Trophoblast cell (in vitro differentiated cells and primary cell): ENCODE measurements at regions not wholly inside any gene's neighbourhood (a gene's known extent, or its start where the extent isn't known, plus 50 kb on each side); places are given as distances from the start of the nearest gene placed in this dataset.

Experiments
- DNase-seq, 2 donors: peaks; one replicate each; pipeline ENCODE4 v3.0.0-alpha.2; 2016
- H2AFZ ChIP-seq: 2 replicates; pipeline ENCODE4 v1.6.1; 2013; ENCODE audit warnings: low read length, moderate library complexity, mild to moderate bottlenecking; ENCODE audit not compliant: insufficient read depth, poor library complexity
- H2AK5ac ChIP-seq: 2 replicates; pipeline ENCODE4 v1.6.1; 2013; ENCODE audit warnings: mild to moderate bottlenecking, low read length
- H2BK120ac ChIP-seq: 2 replicates; pipeline ENCODE4 v1.6.1; 2013; ENCODE audit warnings: low read length, mild to moderate bottlenecking, moderate library complexity; ENCODE audit not compliant: insufficient read depth, poor library complexity
- H2BK12ac ChIP-seq: 2 replicates; pipeline ENCODE4 v1.6.1; 2013; ENCODE audit warnings: mild to moderate bottlenecking, low read length, moderate library complexity
- H2BK5ac ChIP-seq: 2 replicates; pipeline ENCODE4 v1.6.1; 2013; ENCODE audit warnings: low read length, low read depth, moderate library complexity, mild to moderate bottlenecking; ENCODE audit not compliant: poor library complexity
- H3K14ac ChIP-seq: 2 replicates; pipeline ENCODE4 v1.6.1; 2013; ENCODE audit warnings: mild to moderate bottlenecking, low read length
- H3K18ac ChIP-seq: 2 replicates; pipeline ENCODE4 v1.6.1; 2013; ENCODE audit warnings: mild to moderate bottlenecking, low read length
- H3K23ac ChIP-seq: 2 replicates; pipeline ENCODE4 v1.6.1; 2013; ENCODE audit warnings: low read length
- H3K27ac ChIP-seq: 2 replicates; pipeline ENCODE4 v1.5.1; 2013; ENCODE audit warnings: low read depth, mild to moderate bottlenecking, inconsistent platforms, low read length, moderate library complexity
- H3K27me3 ChIP-seq: 2 replicates; pipeline ENCODE4 v1.6.1; 2013; ENCODE audit warnings: inconsistent platforms, mild to moderate bottlenecking, low read length, moderate library complexity; ENCODE audit not compliant: insufficient read depth
- H3K36me3 ChIP-seq, 2 experiments: 1 replicate in 1 of 2; 2 replicates in 1 of 2; pipeline ENCODE4 v1.6.1; 2013; ENCODE audit warnings: low read length in 2 of 2, mild to moderate bottlenecking in 2 of 2, moderate library complexity in 1 of 2; ENCODE audit not compliant: insufficient read depth in 2 of 2, control insufficient read depth in 1 of 2
- H3K4ac ChIP-seq: 2 replicates; pipeline ENCODE4 v1.6.1; 2013; ENCODE audit warnings: low read depth, mild to moderate bottlenecking, low read length, moderate library complexity
- H3K4me1 ChIP-seq, 2 experiments: 1 replicate in 1 of 2; 2 replicates in 1 of 2; pipeline ENCODE4 v1.6.1; 2013; ENCODE audit warnings: low read length in 2 of 2, mild to moderate bottlenecking in 2 of 2, moderate library complexity in 1 of 2; ENCODE audit not compliant: insufficient read depth in 2 of 2, control insufficient read depth in 1 of 2
- H3K4me2 ChIP-seq: 2 replicates; pipeline ENCODE4 v1.6.1; 2013; ENCODE audit warnings: inconsistent platforms, mild to moderate bottlenecking, low read length, moderate library complexity
- H3K4me3 ChIP-seq: 2 replicates; pipeline ENCODE4 v1.5.1; 2013; ENCODE audit warnings: mild to moderate bottlenecking, low read depth, low read length, inconsistent platforms
- H3K79me1 ChIP-seq: one replicate; pipeline ENCODE4 v1.6.1; 2013; ENCODE audit warnings: low read length
- H3K79me2 ChIP-seq: 2 replicates; pipeline ENCODE4 v1.6.1; 2013; ENCODE audit warnings: low read length, mild to moderate bottlenecking; ENCODE audit not compliant: control insufficient read depth, insufficient read depth, poor library complexity
- H3K9ac ChIP-seq: 2 replicates; pipeline ENCODE4 v1.6.1; 2013; ENCODE audit warnings: mild to moderate bottlenecking, low read length
- H3K9me3 ChIP-seq: 2 replicates; pipeline ENCODE4 v1.6.1; 2013; ENCODE audit warnings: low read depth, mild to moderate bottlenecking, control low read depth, inconsistent platforms, low read length; ENCODE audit not compliant: insufficient read depth
- H4K12ac ChIP-seq: 2 replicates; pipeline ENCODE4 v1.6.1; 2013; ENCODE audit warnings: low read depth, mild to moderate bottlenecking, low read length, moderate library complexity
- H4K8ac ChIP-seq: 2 replicates; pipeline ENCODE4 v1.6.1; 2013; ENCODE audit warnings: low read depth, mild to moderate bottlenecking, low read length, moderate library complexity
- H4K91ac ChIP-seq: one replicate; pipeline ENCODE4 v1.6.1; 2013; ENCODE audit warnings: low read depth, mild to moderate bottlenecking, low read length, moderate library complexity
- WGBS: extraction: QIAGEN DNeasy Blood & Tissue Kit; methylation state at CpG from one replicate; pipeline ENCODE4 v1.1.7; 2013; ENCODE audit warnings: missing lambda C conversion rate; ENCODE audit not compliant: insufficient read length, insufficient coverage; ENCODE audit errors: extremely low coverage; 5-methylcytosine and 5-hydroxymethylcytosine counted together

- Histone ChIP-seq H3K79me2 (no peaks in the 10 kb centered on the region), H4K8ac (no peak overlapping the region), H3K9me3 (no peaks in the 10 kb centered on the region), H3K79me1 (peaks cover 5% of the 10 kb centered on the region), H2BK5ac (peak overlapping the region; percentile 71), H3K4me3 (no peak overlapping the region), H3K4ac (no peak overlapping the region), H3K4me2 (peak overlapping the region; percentile 43), H3K4me1 (peaks cover 10 to 14% of the 10 kb centered on the region in 2 experiments), H2BK120ac (no peak overlapping the region), H4K91ac (peak overlapping the region; percentile 60), H3K36me3 (no peaks in the 10 kb centered on the region), H2AFZ (no peak overlapping the region), H3K27me3 (no peaks in the 10 kb centered on the region), H3K14ac (peak overlapping the region; percentile 36), H4K12ac (no peak overlapping the region), H2BK12ac (peak overlapping the region; percentile 53), H2AK5ac (no peak overlapping the region), H3K9ac (no peak overlapping the region), H3K23ac (no peak overlapping the region), H3K18ac (no peak overlapping the region), H3K27ac (peak overlapping the region; percentile 66)
- WGBS = no CpG with 5 or more reads among the region's 8 CpGs
- DNase-seq = no peak
These were observed 127.4 kb upstream of the OPCML start for GRCh38 chr11:133659538-133660201.

GRCh38 chr11:133657054-133657453 lies 124.8 kb upstream of the OPCML start:
- DNase-seq = no peak
- H3K27ac ChIP-seq = no peak overlapping the region
- H3K18ac ChIP-seq = no peak overlapping the region
- H4K8ac ChIP-seq = no peak overlapping the region
- no peak overlapping the region for H3K9ac ChIP-seq
- H3K4me2 ChIP-seq = no peak overlapping the region
- no peak overlapping the region for H3K14ac ChIP-seq
- WGBS = no CpG with 5 or more reads among the region's 3 CpGs
- H4K91ac ChIP-seq = peak overlapping the region; percentile 32
- no peaks in the 10 kb centered on the region for H3K9me3 ChIP-seq
- H3K4me3 ChIP-seq = no peak overlapping the region
- H3K36me3 ChIP-seq = no peaks in the 10 kb centered on the region
- peaks cover 5% of the 10 kb centered on the region for H3K79me1 ChIP-seq
- H4K12ac ChIP-seq = no peak overlapping the region
- H3K23ac ChIP-seq = no peak overlapping the region
- no peak overlapping the region for H2BK5ac ChIP-seq
- H3K79me2 ChIP-seq = no peaks in the 10 kb centered on the region
- no peak overlapping the region for H2AK5ac ChIP-seq
- H3K4me1 ChIP-seq = peaks cover 10 to 14% of the 10 kb centered on the region in 2 experiments
- H2AFZ ChIP-seq = no peak overlapping the region
- H3K4ac ChIP-seq = no peak overlapping the region
- no peak overlapping the region for H2BK120ac ChIP-seq
- no peak overlapping the region for H2BK12ac ChIP-seq
- no peaks in the 10 kb centered on the region for H3K27me3 ChIP-seq

GRCh38 chr11:133656082-133656635 lies 123.9 kb upstream of the OPCML start:
- Histone ChIP-seq H3K14ac (no peak overlapping the region), H3K4me2 (no peak overlapping the region), H3K23ac (no peak overlapping the region), H4K8ac (no peak overlapping the region), H3K27ac (no peak overlapping the region), H2AFZ (no peak overlapping the region), H3K9ac (no peak overlapping the region), H2AK5ac (no peak overlapping the region), H2BK5ac (no peak overlapping the region), H3K4me1 (peaks cover 10 to 14% of the 10 kb centered on the region in 2 experiments), H4K91ac (peak overlapping the region; percentile 25), H3K9me3 (no peaks in the 10 kb centered on the region), H4K12ac (no peak overlapping the region), H3K27me3 (no peaks in the 10 kb centered on the region), H3K18ac (no peak overlapping the region), H2BK12ac (peak overlapping the region; percentile 24), H2BK120ac (no peak overlapping the region), H3K79me2 (no peaks in the 10 kb centered on the region), H3K4me3 (no peak overlapping the region), H3K79me1 (peaks cover 5% of the 10 kb centered on the region), H3K4ac (no peak overlapping the region), H3K36me3 (no peaks in the 10 kb centered on the region)
- DNase-seq = no peak
- no CpG with 5 or more reads among the region's 13 CpGs for WGBS

GRCh38 chr11:133654630-133655212 lies 122.4 kb upstream of the OPCML start:
- Histone ChIP-seq H4K12ac (no peak overlapping the region), H3K4me1 (peaks cover 7 to 10% of the 10 kb centered on the region in 2 experiments), H2AFZ (no peak overlapping the region), H4K91ac (no peak overlapping the region), H3K4me3 (no peak overlapping the region), H2BK12ac (no peak overlapping the region), H3K79me1 (peaks cover 5% of the 10 kb centered on the region), H3K27me3 (no peaks in the 10 kb centered on the region), H3K14ac (no peak overlapping the region), H3K18ac (no peak overlapping the region), H2BK120ac (no peak overlapping the region), H3K4ac (no peak overlapping the region), H3K79me2 (no peaks in the 10 kb centered on the region), H4K8ac (no peak overlapping the region), H3K27ac (no peak overlapping the region), H3K36me3 (no peaks in the 10 kb centered on the region), H2AK5ac (no peak overlapping the region), H3K4me2 (no peak overlapping the region), H3K9me3 (peaks cover 1% of the 10 kb centered on the region), H3K9ac (no peak overlapping the region), H2BK5ac (no peak overlapping the region), H3K23ac (no peak overlapping the region)
- WGBS = no CpG with 5 or more reads among the region's 12 CpGs
- DNase-seq = no peak
